ENCODE measurements at regions not wholly inside any gene's neighbourhood (a gene's known extent, or its start where the extent isn't known, plus 50 kb on each side); places are given as distances from the start of the nearest gene placed in this dataset.

DNA sequence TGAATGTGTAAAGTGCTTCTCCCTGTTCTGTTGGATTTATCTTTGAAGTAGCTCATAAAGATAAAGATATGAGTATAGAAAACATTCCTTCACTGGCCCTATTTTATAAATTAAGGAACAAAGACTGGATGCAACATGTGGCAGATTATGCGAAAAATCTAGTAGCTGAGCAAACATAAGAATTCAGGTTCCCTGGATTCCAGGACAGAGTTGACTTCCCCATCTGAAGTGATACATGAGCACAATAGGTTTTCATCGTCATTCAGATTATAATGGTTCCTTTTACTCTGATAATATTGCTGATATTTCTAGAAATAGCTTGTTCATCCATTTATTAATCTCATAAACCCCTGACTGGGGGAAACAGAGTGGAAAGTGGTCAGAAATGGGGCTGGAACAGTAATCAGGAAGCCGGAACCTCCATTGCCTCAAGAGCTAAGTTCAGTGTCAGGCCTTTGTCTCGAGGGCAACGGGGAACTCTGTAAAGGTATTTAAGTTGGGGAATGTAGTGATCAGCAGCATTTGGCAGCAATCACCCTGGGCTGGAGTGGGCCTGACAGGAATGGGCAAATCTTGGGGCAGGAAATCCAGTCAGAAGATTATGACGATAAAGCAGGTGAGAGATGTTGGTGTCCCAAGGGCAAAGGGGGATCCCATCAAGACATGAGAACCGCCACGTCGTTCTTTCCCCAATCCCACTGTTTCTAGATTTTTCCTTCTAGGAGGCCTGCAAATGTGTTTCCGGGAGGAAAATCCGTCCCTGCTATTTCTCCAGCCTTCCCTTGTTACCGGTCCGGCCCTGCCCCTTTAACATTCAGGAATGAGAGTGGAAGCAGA, 232.5 kb upstream of the SERP2 start:
- peak overlapping the region; percentile 84 for H3K14ac ChIP-seq (ENCODE audit: insufficient read depth, low read length)
- Mint-ChIP-seq H3K27ac (peak overlapping the region; percentile 94 to 96 (median 95)), H3K4me1 (peaks cover 21 to 25% of the 10 kb centered on the region in 2 experiments), H3K36me3 (ENCODE audit: insufficient read depth in 1 of 3, low read depth in 3 of 3) (no peaks in the 10 kb centered on the region), H3K27me3 (ENCODE audit: low read depth) (peaks cover 6% of the 10 kb centered on the region), H3K4me3 (peak overlapping the region; percentile 81 to 84), H3K9me3 (no peaks in the 10 kb centered on the region)
- no peaks in the 10 kb centered on the region for H3K27me3 ChIP-seq (ENCODE audit: insufficient read depth, low read length)
- no peak overlapping the region for H2BK120ac ChIP-seq (ENCODE audit: low read depth, low read length, poor library complexity, severe bottlenecking)
- no peak overlapping the region for H2AFZ ChIP-seq (ENCODE audit: low read length)
- peaks cover 10% of the 10 kb centered on the region for H3K23me2 ChIP-seq (ENCODE audit: insufficient read length, low read depth, low read length, poor library complexity, severe bottlenecking)
- peak overlapping the region; percentile 43 for H3K4me2 ChIP-seq (ENCODE audit: insufficient read depth, insufficient read length, low read length)
- H4K5ac ChIP-seq (ENCODE audit: insufficient read length, low read depth, low read length), result no peak overlapping the region
- no peaks in the 10 kb centered on the region for H4K20me1 ChIP-seq (ENCODE audit: control insufficient read depth, insufficient read depth, insufficient read length)
- no peak overlapping the region for H2BK5ac ChIP-seq (ENCODE audit: insufficient read length, low read length)
- no peaks in the 10 kb centered on the region for H3K79me1 ChIP-seq (ENCODE audit: insufficient read depth, low read depth, low read length, poor library complexity, severe bottlenecking)
- H3K79me2 ChIP-seq (ENCODE audit: insufficient read depth, low read length), result no peaks in the 10 kb centered on the region
- TF ChIP-seq, protein P1, sequence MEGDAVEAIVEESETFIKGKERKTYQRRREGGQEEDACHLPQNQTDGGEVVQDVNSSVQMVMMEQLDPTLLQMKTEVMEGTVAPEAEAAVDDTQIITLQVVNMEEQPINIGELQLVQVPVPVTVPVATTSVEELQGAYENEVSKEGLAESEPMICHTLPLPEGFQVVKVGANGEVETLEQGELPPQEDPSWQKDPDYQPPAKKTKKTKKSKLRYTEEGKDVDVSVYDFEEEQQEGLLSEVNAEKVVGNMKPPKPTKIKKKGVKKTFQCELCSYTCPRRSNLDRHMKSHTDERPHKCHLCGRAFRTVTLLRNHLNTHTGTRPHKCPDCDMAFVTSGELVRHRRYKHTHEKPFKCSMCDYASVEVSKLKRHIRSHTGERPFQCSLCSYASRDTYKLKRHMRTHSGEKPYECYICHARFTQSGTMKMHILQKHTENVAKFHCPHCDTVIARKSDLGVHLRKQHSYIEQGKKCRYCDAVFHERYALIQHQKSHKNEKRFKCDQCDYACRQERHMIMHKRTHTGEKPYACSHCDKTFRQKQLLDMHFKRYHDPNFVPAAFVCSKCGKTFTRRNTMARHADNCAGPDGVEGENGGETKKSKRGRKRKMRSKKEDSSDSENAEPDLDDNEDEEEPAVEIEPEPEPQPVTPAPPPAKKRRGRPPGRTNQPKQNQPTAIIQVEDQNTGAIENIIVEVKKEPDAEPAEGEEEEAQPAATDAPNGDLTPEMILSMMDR (conservative IDR thresholded peaks at IDR 0.05), result no peak
- H2BK20ac ChIP-seq (ENCODE audit: low read depth, low read length, poor library complexity, severe bottlenecking), result no peak overlapping the region
- H3K56ac ChIP-seq (ENCODE audit: insufficient read length, low read depth, low read length), result no peak overlapping the region
- no peak overlapping the region for H2AK5ac ChIP-seq (ENCODE audit: insufficient read length, low read length)
- H3K27ac ChIP-seq (ENCODE audit: insufficient read length, low read depth, low read length), result peak overlapping the region; percentile 22
- no peak overlapping the region for H2BK15ac ChIP-seq (ENCODE audit: low read depth, low read length)
- no peaks in the 10 kb centered on the region for H3K9me3 ChIP-seq (ENCODE audit: control insufficient read depth, low read depth, low read length)
- DNase-seq, result no peak
- H3T11ph ChIP-seq (ENCODE audit: low read length), result no peak overlapping the region
- no peak overlapping the region for H3K23ac ChIP-seq (ENCODE audit: insufficient read length, low read depth, low read length)
- H4K91ac ChIP-seq (ENCODE audit: insufficient read length, low read depth, low read length), result no peak overlapping the region
- H3K4me1 ChIP-seq (ENCODE audit: insufficient read depth, low read length), result no peaks in the 10 kb centered on the region
- H3K9ac ChIP-seq (ENCODE audit: extremely low read depth, insufficient read length, low read length), result peak overlapping the region; percentile 89
- no peak overlapping the region for H2BK12ac ChIP-seq (ENCODE audit: insufficient read length, low read depth, low read length)
- peak overlapping the region; percentile 77 for H3K18ac ChIP-seq (ENCODE audit: insufficient read length, low read depth, low read length)
- H3K4ac ChIP-seq (ENCODE audit: low read depth, low read length), result no peak overlapping the region; the same call in 1 of the 2 replicates
- no CpG with 5 or more reads among the region's 13 CpGs for WGBS (ENCODE audit: extremely low coverage, insufficient read length, low lambda C conversion rate)
- no peak overlapping the region for H4K8ac ChIP-seq (replicated peaks; ENCODE audit: insufficient read length, low read depth, low read length)

Data from H9 (cell line).